ENCODE measurements at regions not wholly inside any gene's neighbourhood (a gene's known extent, or its start where the extent isn't known, plus 50 kb on each side); places are given as distances from the start of the nearest gene placed in this dataset.

DNA sequence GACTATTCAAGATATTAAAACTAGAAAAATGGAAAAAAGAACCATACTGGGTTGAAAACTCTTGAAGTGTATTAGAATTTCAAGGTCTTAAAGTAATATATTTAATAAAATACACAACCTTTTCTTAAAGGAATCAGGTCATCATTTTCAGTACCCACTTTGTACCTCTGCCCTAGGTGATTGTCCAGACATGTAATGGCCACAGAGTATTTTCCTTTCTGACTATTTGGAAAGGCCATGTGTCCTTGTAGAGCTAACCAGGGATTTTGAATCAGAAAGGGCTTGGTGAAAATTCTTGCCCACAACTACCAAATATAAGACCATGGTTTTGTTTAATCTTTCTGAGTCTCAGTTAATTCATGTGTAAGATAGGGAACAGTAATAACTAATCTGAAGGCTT is 91.4 kb upstream of the MLIP start:
- TF ChIP-seq, protein P1, sequence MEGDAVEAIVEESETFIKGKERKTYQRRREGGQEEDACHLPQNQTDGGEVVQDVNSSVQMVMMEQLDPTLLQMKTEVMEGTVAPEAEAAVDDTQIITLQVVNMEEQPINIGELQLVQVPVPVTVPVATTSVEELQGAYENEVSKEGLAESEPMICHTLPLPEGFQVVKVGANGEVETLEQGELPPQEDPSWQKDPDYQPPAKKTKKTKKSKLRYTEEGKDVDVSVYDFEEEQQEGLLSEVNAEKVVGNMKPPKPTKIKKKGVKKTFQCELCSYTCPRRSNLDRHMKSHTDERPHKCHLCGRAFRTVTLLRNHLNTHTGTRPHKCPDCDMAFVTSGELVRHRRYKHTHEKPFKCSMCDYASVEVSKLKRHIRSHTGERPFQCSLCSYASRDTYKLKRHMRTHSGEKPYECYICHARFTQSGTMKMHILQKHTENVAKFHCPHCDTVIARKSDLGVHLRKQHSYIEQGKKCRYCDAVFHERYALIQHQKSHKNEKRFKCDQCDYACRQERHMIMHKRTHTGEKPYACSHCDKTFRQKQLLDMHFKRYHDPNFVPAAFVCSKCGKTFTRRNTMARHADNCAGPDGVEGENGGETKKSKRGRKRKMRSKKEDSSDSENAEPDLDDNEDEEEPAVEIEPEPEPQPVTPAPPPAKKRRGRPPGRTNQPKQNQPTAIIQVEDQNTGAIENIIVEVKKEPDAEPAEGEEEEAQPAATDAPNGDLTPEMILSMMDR (IDR thresholded peaks at IDR 0.05), result no peak
- no peak for TF ChIP-seq POLR2A (IDR thresholded peaks at IDR 0.05)
